Muscle of leg (tissue), 3 donors: ENCODE measurements at regions not wholly inside any gene's neighbourhood (a gene's known extent, or its start where the extent isn't known, plus 50 kb on each side); places are given as distances from the start of the nearest gene placed in this dataset.

ENCODE experiments used
- DNase-seq: peaks from one replicate; pipeline ENCODE4 v3.0.0; 2013
- H3K27ac ChIP-seq: one replicate; pipeline ENCODE4 v1.5.1; 2013; ENCODE audit warnings: mild to moderate bottlenecking, low read length, control low read depth
- H3K27me3 ChIP-seq: one replicate; pipeline ENCODE4 v1.6.1; 2013; ENCODE audit warnings: low read length; ENCODE audit not compliant: control insufficient read depth, insufficient read depth
- H3K36me3 ChIP-seq: one replicate; pipeline ENCODE4 v1.6.1; 2013; ENCODE audit warnings: low read length; ENCODE audit not compliant: control insufficient read depth, insufficient read depth
- H3K4me1 ChIP-seq: one replicate; pipeline ENCODE4 v1.6.1; 2013; ENCODE audit warnings: low read length; ENCODE audit not compliant: control insufficient read depth, insufficient read depth
- H3K4me3 ChIP-seq: one replicate; pipeline ENCODE4 v1.5.1; 2013; ENCODE audit warnings: low read length, control low read depth
- H3K9me3 ChIP-seq: replicated peaks from 2 replicates; pipeline ENCODE4 v1.6.1; 2013; ENCODE audit warnings: low read depth, low read length; ENCODE audit not compliant: control insufficient read depth
- WGBS: methylation state at CpG from one replicate; pipeline ENCODE4 v1.1.5; 2013; ENCODE audit warnings: missing lambda C conversion rate; ENCODE audit not compliant: insufficient coverage; 5-methylcytosine and 5-hydroxymethylcytosine counted together

GRCh38 chr6:71459162-71459561, 170.6 kb downstream of the OGFRL1 start:
- H3K36me3 ChIP-seq, result no peaks in the 10 kb centered on the region
- H3K27me3 ChIP-seq, result no peaks in the 10 kb centered on the region
- no peak for DNase-seq
- peaks cover 2% of the 10 kb centered on the region for H3K4me1 ChIP-seq
- H3K9me3 ChIP-seq, result peaks cover 2% of the 10 kb centered on the region
- WGBS, result 100% methylated on average over 1 of the region's 2 CpGs
- no peak overlapping the region for H3K27ac ChIP-seq
- H3K4me3 ChIP-seq, result no peak overlapping the region

- Histone ChIP-seq H3K27ac (no peak overlapping the region), H3K27me3 (no peaks in the 10 kb centered on the region), H3K4me1 (peaks cover 2% of the 10 kb centered on the region), H3K36me3 (no peaks in the 10 kb centered on the region), H3K4me3 (no peak overlapping the region), H3K9me3 (peaks cover 6% of the 10 kb centered on the region)
- no peak for DNase-seq
- WGBS, result 100% methylated on average over 1 of the region's 3 CpGs
Observed at GRCh38 chr6:71460933-71461332, 172.3 kb downstream of the OGFRL1 start.

GRCh38 chr6:71463061-71463460, 174.4 kb downstream of the OGFRL1 start:
- Histone ChIP-seq H3K9me3 (peaks cover 6% of the 10 kb centered on the region), H3K27ac (no peak overlapping the region), H3K27me3 (no peaks in the 10 kb centered on the region), H3K36me3 (no peaks in the 10 kb centered on the region), H3K4me1 (no peaks in the 10 kb centered on the region), H3K4me3 (no peak overlapping the region)
- no peak for DNase-seq
- no CpG with 5 or more reads among the region's 1 CpG for WGBS

GRCh38 chr6:71465096-71465495, 176.5 kb downstream of the OGFRL1 start:
- peaks cover 6% of the 10 kb centered on the region for H3K9me3 ChIP-seq
- no peaks in the 10 kb centered on the region for H3K27me3 ChIP-seq
- no peak overlapping the region for H3K4me3 ChIP-seq
- no peak for DNase-seq
- WGBS, result no CpG with 5 or more reads among the region's 1 CpG
- no peak overlapping the region for H3K27ac ChIP-seq
- no peaks in the 10 kb centered on the region for H3K4me1 ChIP-seq
- H3K36me3 ChIP-seq, result no peaks in the 10 kb centered on the region

GRCh38 chr6:71466362-71466761, 177.8 kb downstream of the OGFRL1 start:
- no peak overlapping the region for H3K4me3 ChIP-seq
- DNase-seq, result no peak

GRCh38 chr6:71468038-71468437, 179.4 kb downstream of the OGFRL1 start:
- H3K4me1 ChIP-seq, result no peaks in the 10 kb centered on the region
- H3K27me3 ChIP-seq, result no peaks in the 10 kb centered on the region
- H3K4me3 ChIP-seq, result no peak overlapping the region
- DNase-seq, result no peak
- H3K36me3 ChIP-seq, result no peaks in the 10 kb centered on the region
- peaks cover 6% of the 10 kb centered on the region for H3K9me3 ChIP-seq
- no peak overlapping the region for H3K27ac ChIP-seq

More at GRCh38 chr6:71466362-71466761, 177.8 kb downstream of the OGFRL1 start:
- Histone ChIP-seq H3K4me1 (no peaks in the 10 kb centered on the region), H3K27ac (no peak overlapping the region), H3K27me3 (no peaks in the 10 kb centered on the region), H3K9me3 (peaks cover 6% of the 10 kb centered on the region), H3K36me3 (no peaks in the 10 kb centered on the region)
- no CpG with 5 or more reads among the region's 1 CpG for WGBS

GRCh38 chr6:71468841-71469700, 180.5 kb downstream of the OGFRL1 start:
- Histone ChIP-seq H3K36me3 (no peaks in the 10 kb centered on the region), H3K4me3 (no peak overlapping the region), H3K9me3 (peaks cover 5% of the 10 kb centered on the region), H3K27me3 (no peaks in the 10 kb centered on the region), H3K4me1 (no peaks in the 10 kb centered on the region), H3K27ac (no peak overlapping the region)
- no peak for DNase-seq
- 97% methylated on average over 3 of the region's 7 CpGs for WGBS

GRCh38 chr6:71471718-71472117, 183.1 kb downstream of the OGFRL1 start:
- Histone ChIP-seq H3K27ac (no peak overlapping the region), H3K9me3 (no peaks in the 10 kb centered on the region)

GRCh38 chr6:71473926-71474325, 185.3 kb downstream of the OGFRL1 start:
- Histone ChIP-seq H3K36me3 (no peaks in the 10 kb centered on the region), H3K27me3 (no peaks in the 10 kb centered on the region), H3K4me3 (no peak overlapping the region), H3K4me1 (no peaks in the 10 kb centered on the region), H3K9me3 (no peaks in the 10 kb centered on the region), H3K27ac (no peak overlapping the region)
- DNase-seq, result peak; percentile 26
- no CpG with 5 or more reads among the region's 2 CpGs for WGBS

More at GRCh38 chr6:71471718-71472117, 183.1 kb downstream of the OGFRL1 start:
- DNase-seq, result no peak
- no CpG with 5 or more reads among the region's 2 CpGs for WGBS
- H3K4me1 ChIP-seq, result no peaks in the 10 kb centered on the region
- H3K4me3 ChIP-seq, result no peak overlapping the region
- H3K36me3 ChIP-seq, result no peaks in the 10 kb centered on the region
- no peaks in the 10 kb centered on the region for H3K27me3 ChIP-seq

- no peaks in the 10 kb centered on the region for H3K27me3 ChIP-seq
- H3K4me1 ChIP-seq, result no peaks in the 10 kb centered on the region
- H3K27ac ChIP-seq, result no peak overlapping the region
- peak; percentile 89 for DNase-seq
- no peaks in the 10 kb centered on the region for H3K9me3 ChIP-seq
- H3K36me3 ChIP-seq, result no peaks in the 10 kb centered on the region
- WGBS, result no CpG with 5 or more reads among the region's 1 CpG
- no peak overlapping the region for H3K4me3 ChIP-seq
Observed at GRCh38 chr6:71474942-71475341, 186.3 kb downstream of the OGFRL1 start.
